ENCODE measurements at regions not wholly inside any gene's neighbourhood (a gene's known extent, or its start where the extent isn't known, plus 50 kb on each side); places are given as distances from the start of the nearest gene placed in this dataset.

GRCh38 chr1:239676522-239677273 is 290.3 kb downstream of the CHRM3 start:
- DNase-seq, result no peak
- Histone ChIP-seq H3K27me3 (no peaks in the 10 kb centered on the region), H3K4me3 (no peak overlapping the region), H3K9me3 (no peaks in the 10 kb centered on the region), H3K4me1 (no peaks in the 10 kb centered on the region), H3K27ac (no peak overlapping the region), H3K36me3 (no peaks in the 10 kb centered on the region)
- ATAC-seq, result peak; percentile 62
- intact Hi-C loops (cut with DNase I), result no loop called here
- TF ChIP-seq CTCF (IDR thresholded peaks at IDR 0.05), result no peak

- no peaks in the 10 kb centered on the region for H3K27me3 ChIP-seq
- ATAC-seq (no peak), DNase-seq (no peak)
- no peaks in the 10 kb centered on the region for H3K4me1 ChIP-seq
- H3K27ac ChIP-seq, result no peak overlapping the region
- intact Hi-C loops (cut with DNase I), result no loop called here
- H3K36me3 ChIP-seq, result no peaks in the 10 kb centered on the region
- H3K4me3 ChIP-seq, result no peak overlapping the region
- no peak for TF ChIP-seq CTCF (IDR thresholded peaks at IDR 0.05)
- H3K9me3 ChIP-seq, result no peaks in the 10 kb centered on the region
These were observed 291.0 kb downstream of the CHRM3 start for GRCh38 chr1:239677362-239677761.

GRCh38 chr1:239678181-239678580 is 291.8 kb downstream of the CHRM3 start:
- H3K4me1 ChIP-seq, result no peaks in the 10 kb centered on the region
- intact Hi-C loops (cut with DNase I), result no loop called here
- no peak for TF ChIP-seq CTCF (IDR thresholded peaks at IDR 0.05)

GRCh38 chr1:239682046-239682445 is 295.7 kb downstream of the CHRM3 start:
- H3K27me3 ChIP-seq, result no peaks in the 10 kb centered on the region
- H3K4me3 ChIP-seq, result no peak overlapping the region
- no peak for ATAC-seq
- no peak for DNase-seq
- TF ChIP-seq CTCF (IDR thresholded peaks at IDR 0.05), result no peak
- no peak overlapping the region for H3K27ac ChIP-seq
- H3K9me3 ChIP-seq, result no peaks in the 10 kb centered on the region
- intact Hi-C loops (cut with DNase I), result no loop called here
- H3K4me1 ChIP-seq, result no peaks in the 10 kb centered on the region
- H3K36me3 ChIP-seq, result no peaks in the 10 kb centered on the region

More at GRCh38 chr1:239678181-239678580, 291.8 kb downstream of the CHRM3 start:
- ATAC-seq (no peak), DNase-seq (no peak)
- Histone ChIP-seq H3K4me3 (no peak overlapping the region), H3K27me3 (no peaks in the 10 kb centered on the region), H3K9me3 (no peaks in the 10 kb centered on the region), H3K27ac (no peak overlapping the region), H3K36me3 (no peaks in the 10 kb centered on the region)

GRCh38 chr1:239682960-239683359 is 296.6 kb downstream of the CHRM3 start:
- no peak overlapping the region for H3K27ac ChIP-seq
- intact Hi-C loops (cut with DNase I), result no loop called here
- H3K36me3 ChIP-seq, result no peaks in the 10 kb centered on the region
- H3K27me3 ChIP-seq, result no peaks in the 10 kb centered on the region
- DNase-seq (no peak), ATAC-seq (no peak)
- no peaks in the 10 kb centered on the region for H3K9me3 ChIP-seq
- H3K4me3 ChIP-seq, result no peak overlapping the region
- no peak for TF ChIP-seq CTCF (IDR thresholded peaks at IDR 0.05)
- no peaks in the 10 kb centered on the region for H3K4me1 ChIP-seq

- no peak for DNase-seq
- H3K4me1 ChIP-seq, result no peaks in the 10 kb centered on the region
- H3K27me3 ChIP-seq, result no peaks in the 10 kb centered on the region
- intact Hi-C loops (cut with DNase I), result no loop called here
- TF ChIP-seq CTCF (IDR thresholded peaks at IDR 0.05), result no peak
- ATAC-seq, result no peak
- H3K4me3 ChIP-seq, result no peak overlapping the region
- H3K36me3 ChIP-seq, result no peaks in the 10 kb centered on the region
- no peak overlapping the region for H3K27ac ChIP-seq
- H3K9me3 ChIP-seq, result no peaks in the 10 kb centered on the region
These were observed 300.0 kb downstream of the CHRM3 start for GRCh38 chr1:239686386-239686785.

Data from upper lobe of right lung (tissue), 1 donor.